NT2/D1 (cell line): ENCODE measurements at regions not wholly inside any gene's neighbourhood (a gene's known extent, or its start where the extent isn't known, plus 50 kb on each side); places are given as distances from the start of the nearest gene placed in this dataset.

Experiments
- DNase-seq: peaks from one replicate; pipeline ENCODE4 v3.0.0-alpha.2; 2011; ENCODE audit warnings: low read depth, low spot score
- H3K27me3 ChIP-seq: 2 replicates; pipeline ENCODE4 v1.6.0; 2011; ENCODE audit warnings: mild to moderate bottlenecking; ENCODE audit not compliant: insufficient read length, insufficient read depth
- H3K36me3 ChIP-seq: 2 replicates; pipeline ENCODE4 v1.6.1; 2011; ENCODE audit warnings: mild to moderate bottlenecking, low read length, mixed read lengths; ENCODE audit not compliant: insufficient read depth, insufficient read length
- H3K4me1 ChIP-seq: 2 replicates; pipeline ENCODE4 v1.5.1; 2011; ENCODE audit not compliant: insufficient read depth, insufficient read length
- H3K4me3 ChIP-seq: 2 replicates; pipeline ENCODE4 v1.5.1; 2011; ENCODE audit warnings: low read depth; ENCODE audit not compliant: insufficient read length
- H3K9ac ChIP-seq: 2 replicates; pipeline ENCODE4 v1.6.0; 2011; ENCODE audit warnings: low read depth; ENCODE audit not compliant: insufficient read length
- H3K9me3 ChIP-seq: 2 replicates; pipeline ENCODE4 v1.5.1; 2011; ENCODE audit warnings: mild to moderate bottlenecking, low read length; ENCODE audit not compliant: insufficient read depth
- SUZ12 ChIP-seq: IDR thresholded peaks from 2 replicates; pipeline ENCODE4 v1.6.1; 2011; ENCODE audit not compliant: insufficient read length, insufficient read depth; ENCODE audit errors: extremely low read depth
- YY1 ChIP-seq: IDR thresholded peaks from 2 replicates; pipeline ENCODE4 v1.6.1; 2011; ENCODE audit not compliant: insufficient read length, insufficient read depth
- ZNF274 ChIP-seq: IDR thresholded peaks from 2 replicates; pipeline ENCODE4 v1.6.1; 2011; ENCODE audit warnings: mild to moderate bottlenecking, low read depth, low read length

DNA sequence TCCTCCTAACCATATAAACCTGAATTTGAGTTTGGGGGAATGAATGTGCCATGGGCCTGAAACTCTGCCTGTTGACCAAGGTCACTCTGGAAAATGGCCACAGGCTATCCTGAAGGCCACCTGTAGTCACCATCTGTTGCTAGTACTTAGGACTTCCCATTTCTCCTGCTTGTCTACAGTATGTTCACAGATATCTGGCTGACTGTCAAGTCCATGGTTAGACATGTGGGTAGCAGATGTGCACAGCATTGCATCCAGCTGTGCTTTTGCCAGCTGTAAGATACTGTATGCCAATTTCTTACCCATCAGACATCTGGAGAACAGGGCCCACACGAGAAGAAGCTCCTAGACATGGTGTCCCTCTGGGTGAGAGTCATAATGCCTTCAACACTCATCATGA is 475.4 kb downstream of the INSC start:
- no peaks in the 10 kb centered on the region for H3K27me3 ChIP-seq
- no peaks in the 10 kb centered on the region for H3K36me3 ChIP-seq
- DNase-seq: no peak
- no peaks in the 10 kb centered on the region for H3K4me1 ChIP-seq
- no peak overlapping the region for H3K4me3 ChIP-seq
- H3K9me3 ChIP-seq: peaks cover 7% of the 10 kb centered on the region; the same call in 1 of the 2 replicates
- no peak for TF ChIP-seq YY1
- TF ChIP-seq SUZ12: no peak
- no peak for TF ChIP-seq ZNF274
- no peak overlapping the region for H3K9ac ChIP-seq

DNA sequence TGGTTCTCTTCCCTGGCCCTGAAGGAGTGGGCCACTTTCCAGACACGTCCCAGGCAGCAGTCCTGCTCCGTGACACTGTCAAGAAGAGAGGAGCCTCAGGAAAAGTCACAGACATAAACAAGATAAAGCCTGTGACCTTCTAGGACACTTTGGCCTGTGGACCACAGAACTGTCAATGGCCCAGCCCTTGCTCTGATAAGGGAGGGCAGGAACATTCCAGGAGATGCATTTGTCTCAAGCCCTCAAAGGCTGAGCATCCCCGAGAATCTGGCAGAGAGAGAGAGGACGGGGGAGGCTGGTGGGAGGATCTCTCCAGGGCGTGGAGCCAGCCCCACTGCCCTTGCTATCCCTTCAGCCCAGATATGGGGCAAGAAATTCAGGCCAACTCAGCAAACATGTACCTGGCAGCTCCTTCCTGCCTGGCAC is 476.4 kb downstream of the INSC start:
- no peak overlapping the region for H3K9ac ChIP-seq
- no peak for TF ChIP-seq ZNF274
- TF ChIP-seq SUZ12: no peak
- TF ChIP-seq YY1: no peak
- H3K4me3 ChIP-seq: no peak overlapping the region
- peaks cover 13% of the 10 kb centered on the region; the same call in 1 of the 2 replicates for H3K9me3 ChIP-seq
- H3K4me1 ChIP-seq: no peaks in the 10 kb centered on the region
- no peaks in the 10 kb centered on the region for H3K27me3 ChIP-seq
- DNase-seq: no peak
- H3K36me3 ChIP-seq: no peaks in the 10 kb centered on the region

DNA sequence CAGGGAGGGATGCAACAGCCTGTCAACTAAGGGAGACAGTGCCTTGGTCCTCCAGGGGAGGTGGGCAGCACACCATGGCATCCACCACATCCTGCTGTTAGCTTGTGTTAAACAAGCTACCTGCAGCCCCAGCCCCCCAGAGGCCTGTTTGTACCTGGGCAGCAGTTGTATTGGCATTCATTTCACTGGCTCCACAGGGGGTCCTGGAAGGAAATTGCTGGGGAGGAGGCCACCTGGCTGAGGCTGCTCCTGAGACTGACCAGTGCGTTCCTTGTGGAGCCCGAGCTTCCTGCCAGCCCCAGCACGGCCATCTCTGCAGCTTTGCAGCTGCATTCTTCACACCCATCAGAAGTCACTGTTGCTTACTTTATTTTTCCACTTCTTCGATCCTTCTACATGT is 479.9 kb downstream of the INSC start:
- no peak for DNase-seq
- Histone ChIP-seq H3K36me3 (no peaks in the 10 kb centered on the region), H3K4me3 (no peak overlapping the region), H3K9me3 (peaks cover 13% of the 10 kb centered on the region; the same call in 1 of the 2 replicates), H3K27me3 (no peaks in the 10 kb centered on the region), H3K9ac (no peak overlapping the region), H3K4me1 (no peaks in the 10 kb centered on the region)
- no peak for TF ChIP-seq ZNF274
- no peak for TF ChIP-seq YY1
- TF ChIP-seq SUZ12: no peak

DNA sequence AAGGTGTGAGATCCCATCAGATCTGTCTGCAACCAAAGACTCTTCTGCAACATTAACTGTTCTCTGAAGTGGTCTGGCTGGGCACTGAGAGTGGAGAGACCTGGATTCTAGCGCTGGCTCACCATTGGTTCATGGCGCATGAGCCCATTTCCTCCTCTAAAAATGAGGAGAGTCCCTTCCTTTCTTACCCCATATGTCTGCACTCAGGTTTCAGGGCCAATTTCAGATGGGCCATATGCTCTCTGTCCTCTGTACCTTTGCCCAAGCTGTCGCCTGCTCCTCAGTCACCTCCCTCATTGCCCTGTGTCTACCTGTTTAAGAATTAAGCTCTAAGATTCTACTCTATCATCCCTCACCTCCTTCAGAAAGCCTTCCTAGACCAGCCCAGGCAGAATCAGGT is 484.7 kb downstream of the INSC start:
- peaks cover 12% of the 10 kb centered on the region; the same call in 1 of the 2 replicates for H3K9me3 ChIP-seq
- no peak overlapping the region for H3K4me3 ChIP-seq
- DNase-seq: no peak
- H3K4me1 ChIP-seq: no peaks in the 10 kb centered on the region
- H3K27me3 ChIP-seq: peaks cover 3% of the 10 kb centered on the region
- TF ChIP-seq SUZ12: no peak
- H3K9ac ChIP-seq: no peak overlapping the region
- H3K36me3 ChIP-seq: no peaks in the 10 kb centered on the region

DNA sequence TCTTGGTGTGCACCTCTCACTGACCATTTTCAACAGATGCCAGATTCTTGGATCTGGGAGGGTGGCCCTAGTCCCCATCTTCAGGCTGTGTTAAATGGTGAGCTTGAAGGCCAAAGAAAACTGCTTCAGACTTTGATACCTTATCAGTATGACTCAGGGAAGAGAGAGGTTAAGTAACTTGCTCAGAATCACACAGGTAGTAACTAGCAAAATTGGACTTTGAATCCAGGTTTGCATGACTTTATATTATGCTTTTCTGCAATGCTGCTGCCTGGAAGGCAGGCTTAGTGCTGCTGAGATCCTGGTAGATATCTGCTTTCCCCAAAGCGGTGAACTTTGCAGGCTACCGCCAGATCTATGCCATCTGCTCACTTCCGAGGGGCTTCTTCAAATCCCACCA is 487.3 kb downstream of the INSC start:
- no peak for TF ChIP-seq YY1
- H3K4me1 ChIP-seq: no peaks in the 10 kb centered on the region
- H3K27me3 ChIP-seq: peaks cover 3% of the 10 kb centered on the region
- H3K9me3 ChIP-seq: no peaks in the 10 kb centered on the region
- H3K36me3 ChIP-seq: no peaks in the 10 kb centered on the region
- DNase-seq: no peak
- H3K4me3 ChIP-seq: no peak overlapping the region
- no peak overlapping the region for H3K9ac ChIP-seq

DNA sequence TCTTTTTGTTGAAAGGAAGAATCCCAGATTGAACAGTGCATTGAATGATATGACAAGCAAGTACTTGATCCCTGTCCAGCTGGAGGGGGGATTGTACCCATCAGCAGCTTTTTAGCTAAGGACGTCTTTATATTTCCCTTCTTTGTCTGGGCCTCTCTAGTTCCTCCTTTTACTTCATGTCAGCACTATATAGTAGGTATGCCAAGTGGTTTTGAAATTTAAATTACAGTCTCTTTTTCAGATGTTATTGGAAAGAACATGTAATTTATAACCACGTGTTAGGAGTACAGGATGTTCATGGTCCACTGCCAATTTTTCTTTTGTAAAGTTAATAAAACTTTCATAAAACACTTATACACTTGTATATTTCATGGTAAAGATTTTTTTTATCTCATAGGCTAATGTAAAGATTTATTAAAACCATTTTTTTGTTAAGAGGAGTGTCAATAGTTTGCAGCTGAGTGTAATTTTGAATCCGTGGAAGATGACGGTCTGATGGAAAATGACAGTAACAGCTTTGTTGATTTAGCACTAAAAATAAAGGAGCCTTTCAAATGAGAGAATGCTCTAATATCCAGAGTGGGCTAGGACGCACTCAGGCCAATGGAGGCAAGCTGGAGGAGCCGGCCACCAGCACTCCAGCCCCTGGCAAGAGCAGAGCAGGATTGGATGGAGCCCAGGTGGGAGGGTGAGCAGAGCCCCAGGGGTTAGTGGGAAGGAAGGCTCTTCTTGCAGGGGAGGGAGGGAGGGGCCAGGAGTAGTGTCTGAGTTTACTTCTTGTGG is 488.3 kb downstream of the INSC start:
- Histone ChIP-seq H3K36me3 (no peaks in the 10 kb centered on the region), H3K4me1 (no peaks in the 10 kb centered on the region), H3K4me3 (no peak overlapping the region), H3K9ac (no peak overlapping the region), H3K27me3 (peaks cover 3% of the 10 kb centered on the region), H3K9me3 (no peaks in the 10 kb centered on the region; the same call in 1 of the 2 replicates)
- DNase-seq: no peak
- TF ChIP-seq ZNF274 (no peak), SUZ12 (no peak), YY1 (no peak)

DNA sequence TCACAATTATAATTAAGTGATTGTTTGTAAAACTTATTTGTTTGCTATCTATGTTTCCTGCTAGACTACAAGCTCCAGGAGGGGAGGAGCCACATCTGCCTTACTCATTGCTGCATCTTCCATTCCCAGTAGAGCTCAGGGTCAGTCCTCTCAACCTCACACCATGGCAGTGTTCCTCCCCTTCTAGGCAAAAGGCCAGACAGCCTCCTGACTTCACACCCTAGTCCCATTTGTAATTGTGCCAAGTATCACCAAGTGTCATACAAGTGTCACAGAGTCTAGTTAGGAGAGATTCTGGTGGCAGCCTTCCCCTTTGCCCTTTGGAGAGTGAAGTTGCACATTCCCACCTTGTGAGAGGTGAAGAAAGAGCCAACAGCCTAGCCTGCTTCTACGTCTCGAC is 490.4 kb downstream of the INSC start:
- Histone ChIP-seq H3K4me3 (no peak overlapping the region), H3K4me1 (no peaks in the 10 kb centered on the region), H3K9me3 (no peaks in the 10 kb centered on the region; the same call in 1 of the 2 replicates), H3K9ac (no peak overlapping the region), H3K36me3 (no peaks in the 10 kb centered on the region), H3K27me3 (peaks cover 3% of the 10 kb centered on the region)
- no peak for DNase-seq
- no peak for TF ChIP-seq ZNF274
- TF ChIP-seq SUZ12: no peak
